HG03460 (cell line): ENCODE measurements at regions not wholly inside any gene's neighbourhood (a gene's known extent, or its start where the extent isn't known, plus 50 kb on each side); places are given as distances from the start of the nearest gene placed in this dataset.
"Not testable (repeated sequence)": the region's sequence is repeated elsewhere in the genome, so short reads cannot be mapped to it uniquely, and the experiment has no call there.

ENCODE experiments used
- ATAC-seq: cut with Tn5 transposase; IDR thresholded peaks from one replicate; pipeline ENCODE4 v1.9.1; 2021; ENCODE audit not compliant: unreplicated experiment

- no peak for ATAC-seq
Measured at GRCh38 chr14:86943391-86944365, 1049.3 kb downstream of the GALC start.

GRCh38 chr14:86942936-86943335 is 1050.0 kb downstream of the GALC start:
- ATAC-seq: no peak

GRCh38 chr14:86940106-86940505 is 1052.9 kb downstream of the GALC start:
- no peak for ATAC-seq

DNA sequence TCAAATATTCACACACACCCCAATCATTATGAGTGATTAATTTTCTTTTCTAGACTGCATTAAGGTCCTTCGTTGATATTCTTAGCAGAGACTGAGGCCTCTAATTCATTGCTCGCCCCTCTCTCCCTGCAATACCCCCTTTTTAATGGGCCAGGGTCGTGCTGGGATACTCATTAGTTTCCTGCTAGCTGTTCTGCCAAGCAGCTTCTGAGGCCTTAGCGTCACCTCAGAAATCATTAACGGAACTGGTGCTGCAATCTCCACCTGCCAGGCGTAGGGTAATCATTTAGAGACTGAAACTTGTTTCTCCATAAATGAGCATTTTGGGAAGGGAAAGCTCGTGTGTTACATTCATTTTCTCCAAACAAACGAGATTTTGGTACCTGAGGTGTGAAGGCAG is 1054.7 kb downstream of the GALC start:
- no peak for ATAC-seq

DNA sequence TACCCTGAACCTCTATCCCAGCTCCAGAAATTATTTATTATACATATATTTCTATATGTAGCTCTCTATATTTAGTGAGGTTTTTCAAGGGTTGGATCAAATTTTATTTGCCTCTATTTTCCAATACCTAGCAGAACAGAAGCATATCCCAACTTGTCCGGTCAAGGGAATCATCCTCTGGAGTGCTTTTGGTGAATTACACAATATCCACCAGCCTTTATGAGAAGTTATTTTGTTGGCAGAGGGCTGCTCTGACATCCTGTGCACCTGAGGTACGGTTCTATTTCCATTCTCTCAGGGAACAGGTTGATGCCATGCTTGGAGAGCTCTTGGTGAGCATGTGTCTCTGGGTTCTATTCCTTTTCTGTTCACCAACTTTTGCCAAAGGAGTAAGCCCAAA is 1056.4 kb downstream of the GALC start:
- ATAC-seq: no peak

DNA sequence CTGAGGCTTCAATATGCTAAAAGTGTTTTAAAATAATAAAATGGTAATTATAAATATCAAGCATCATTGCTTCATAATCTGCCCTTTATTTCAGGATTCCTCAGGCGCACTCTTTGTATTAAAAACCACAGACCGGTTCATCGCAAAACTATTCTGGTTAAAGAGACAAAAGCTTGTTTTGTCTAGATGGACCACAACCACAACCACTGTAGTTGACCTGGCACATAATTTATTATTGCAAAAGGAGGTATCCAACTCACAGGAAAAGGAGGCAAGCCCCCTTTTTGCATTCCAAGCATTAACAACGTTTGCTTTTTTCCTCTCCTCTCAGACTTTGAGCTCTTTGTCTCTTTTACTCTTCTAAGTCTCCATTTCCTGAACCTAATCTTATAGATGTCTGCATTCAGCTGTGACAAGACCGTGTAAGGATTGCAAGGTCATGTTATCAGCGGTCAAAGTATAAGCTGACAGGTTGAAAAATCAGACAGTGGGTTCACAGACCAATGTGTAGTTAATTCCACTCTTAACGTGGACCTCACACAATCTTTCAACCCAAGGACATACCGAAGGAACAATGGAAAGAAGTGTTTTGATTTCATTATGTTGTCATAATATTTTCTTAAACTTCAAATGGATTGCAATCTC is 1057.6 kb downstream of the GALC start:
- no peak for ATAC-seq

GRCh38 chr14:86933958-86934595 is 1058.9 kb downstream of the GALC start:
- ATAC-seq: no peak

GRCh38 chr14:86933460-86933859 is 1059.5 kb downstream of the GALC start:
- ATAC-seq: no peak

DNA sequence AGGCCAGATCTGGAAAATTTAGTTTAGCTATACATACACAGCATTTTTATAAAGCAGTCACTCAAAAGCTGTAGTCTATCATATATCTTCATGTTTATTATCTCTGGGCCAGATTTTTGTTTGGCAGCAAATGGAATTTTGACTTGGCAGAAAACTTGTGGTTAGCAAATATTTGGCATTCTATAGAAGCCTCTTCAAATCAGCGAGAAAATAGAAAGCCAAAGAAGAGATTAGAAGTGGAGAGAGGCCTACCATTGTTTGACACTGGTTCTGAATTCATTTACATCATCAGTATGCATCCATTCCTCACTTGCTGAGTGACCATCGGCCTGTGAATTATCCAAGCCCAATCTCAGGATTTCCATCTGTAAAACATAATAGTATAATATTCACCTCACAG is 1077.6 kb downstream of the GALC start:
- no peak for ATAC-seq

DNA sequence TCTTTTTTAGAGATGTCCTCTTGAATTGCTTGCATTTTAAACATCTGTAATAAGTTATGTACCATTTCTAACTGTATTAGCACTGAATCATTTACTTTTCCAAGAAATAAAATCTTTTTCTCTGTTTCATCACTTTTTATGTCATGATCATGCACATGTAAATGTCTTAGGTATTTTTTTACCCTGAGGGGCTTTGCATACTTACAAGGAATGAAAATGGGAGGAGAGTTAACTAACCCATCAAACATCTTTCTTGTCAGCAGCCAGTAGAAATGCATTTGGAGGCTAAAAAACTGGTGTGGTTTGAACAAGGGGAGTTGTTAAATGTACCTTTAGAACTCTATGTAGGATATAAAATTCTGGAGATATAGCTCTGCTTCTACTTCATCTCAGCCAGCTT is 1080.3 kb downstream of the GALC start:
- ATAC-seq: no peak

GRCh38 chr14:86911486-86911885 is 1081.5 kb downstream of the GALC start:
- no peak for ATAC-seq

- ATAC-seq: not testable (repeated sequence)
Measured at GRCh38 chr14:86905386-86905926, 1087.5 kb downstream of the GALC start.

GRCh38 chr14:86902176-86902950 is 1090.6 kb downstream of the GALC start:
- no peak for ATAC-seq

- no peak for ATAC-seq
Measured at GRCh38 chr14:86897704-86898513, 1095.1 kb downstream of the GALC start.

- ATAC-seq: no peak
Measured at GRCh38 chr14:86897224-86897623, 1095.8 kb downstream of the GALC start.

GRCh38 chr14:86896701-86897100 is 1096.3 kb downstream of the GALC start:
- no peak for ATAC-seq

DNA sequence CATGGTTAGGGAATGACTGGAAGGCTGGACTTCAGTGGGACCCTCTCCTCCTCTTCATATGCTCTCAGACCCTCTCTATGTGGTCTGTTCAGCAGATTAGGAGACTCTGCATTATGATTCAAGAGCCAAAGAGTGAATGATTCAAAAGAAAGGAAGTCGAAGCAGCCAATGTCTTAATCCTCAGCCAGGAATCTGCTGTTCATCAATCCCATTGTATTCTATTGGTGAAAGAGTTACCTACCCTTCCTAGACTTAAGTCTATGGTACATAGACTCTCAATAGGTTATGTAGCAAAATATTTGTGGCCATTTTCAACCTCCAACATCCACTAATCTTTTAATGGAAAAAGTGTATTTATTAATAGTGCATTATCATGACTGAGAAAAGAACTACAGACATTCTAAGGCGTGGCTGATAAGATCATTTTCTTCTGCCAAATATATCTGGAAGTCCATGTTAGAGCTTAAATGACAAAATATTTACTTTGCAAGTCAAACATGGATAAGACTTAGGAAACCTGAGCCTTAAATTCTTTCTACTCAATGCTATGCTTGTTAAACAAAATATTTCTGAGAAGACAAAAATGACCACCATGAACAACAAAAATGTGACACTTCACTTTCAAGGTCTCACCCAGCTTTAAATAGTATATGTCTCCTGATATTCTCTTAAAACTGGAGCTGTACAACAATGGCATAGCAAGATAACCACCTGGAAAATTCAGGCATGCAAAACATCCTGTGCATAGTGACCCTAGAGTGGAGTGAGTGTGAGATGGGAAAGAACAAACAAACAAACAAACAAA is 1100.6 kb downstream of the GALC start:
- no peak for ATAC-seq

- no peak for ATAC-seq
Measured at GRCh38 chr14:86885280-86885679, 1107.7 kb downstream of the GALC start.

DNA sequence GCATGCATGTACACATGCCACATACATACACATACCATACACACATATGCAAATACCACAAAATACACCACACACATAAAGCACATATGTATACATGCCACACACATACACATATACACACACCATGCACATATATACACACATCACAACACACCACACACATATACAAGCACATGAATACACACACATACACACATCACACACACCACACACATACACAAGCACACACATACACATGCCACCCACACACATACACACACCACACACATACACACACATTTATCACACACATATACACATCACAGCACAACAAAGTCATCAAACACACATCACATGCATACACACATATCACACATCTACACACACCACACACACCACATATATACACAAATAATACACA is 1108.5 kb downstream of the GALC start:
- ATAC-seq: no peak
